ENCODE measurements at regions not wholly inside any gene's neighbourhood (a gene's known extent, or its start where the extent isn't known, plus 50 kb on each side); places are given as distances from the start of the nearest gene placed in this dataset.

GRCh38 chr10:88116971-88117626 is 253.7 kb downstream of the PTEN start:
- WGBS, 3 donors, result 81 to 90% (median 87%) methylated on average over 7 of the region's 7 CpGs
- no peak overlapping the region for H3K27ac ChIP-seq (ENCODE audit: low read depth, low read length)

- 84 to 87% (median 85%) methylated on average over 4 of the region's 4 CpGs for WGBS, 3 donors
- H3K27ac ChIP-seq (ENCODE audit: low read depth, low read length), result no peak overlapping the region
Measured at GRCh38 chr10:88117869-88118632, 254.6 kb downstream of the PTEN start.

- WGBS, 3 donors, result 64 to 94% (median 84%) methylated on average over 4 of the region's 4 CpGs
- H3K27ac ChIP-seq (ENCODE audit: low read depth, low read length), result no peak overlapping the region
Measured at GRCh38 chr10:88118729-88119128, 255.3 kb downstream of the PTEN start.

- WGBS, 3 donors, result 56 to 95% (median 91%) methylated on average over 2 of the region's 2 CpGs
- no peak overlapping the region for H3K27ac ChIP-seq (ENCODE audit: low read depth, low read length)
Measured at GRCh38 chr10:88119160-88119559, 255.7 kb downstream of the PTEN start.

GRCh38 chr10:88120075-88120474 is 256.6 kb downstream of the PTEN start:
- no peak overlapping the region for H3K27ac ChIP-seq (ENCODE audit: low read depth, low read length)
- WGBS, 3 donors, result 44 to 80% (median 55%) methylated on average over 8 of the region's 8 CpGs

- 81 to 89% (median 81%) methylated on average over 5 of the region's 5 CpGs for WGBS, 3 donors
- H3K27ac ChIP-seq (ENCODE audit: low read depth, low read length), result no peak overlapping the region
Measured at GRCh38 chr10:88120599-88121333, 257.3 kb downstream of the PTEN start.

GRCh38 chr10:88121361-88121760 is 257.9 kb downstream of the PTEN start:
- no peak overlapping the region for H3K27ac ChIP-seq (ENCODE audit: low read depth, low read length)
- WGBS, 3 donors, result 90 to 94% (median 91%) methylated on average over 6 of the region's 6 CpGs

GRCh38 chr10:88122145-88122544 is 258.7 kb downstream of the PTEN start:
- WGBS, 3 donors, result 86 to 91% (median 86%) methylated on average over 7 of the region's 7 CpGs
- H3K27ac ChIP-seq (ENCODE audit: low read depth, low read length), result no peak overlapping the region

- H3K27ac ChIP-seq (ENCODE audit: low read depth, low read length), result no peak overlapping the region
- WGBS, 3 donors, result 90 to 92% (median 90%) methylated on average over 4 of the region's 4 CpGs
Measured at GRCh38 chr10:88122576-88122975, 259.2 kb downstream of the PTEN start.

- 96 to 97% (median 96%) methylated on average over 1 of the region's 1 CpG for WGBS, 3 donors
- H3K27ac ChIP-seq (ENCODE audit: low read depth, low read length), result no peak overlapping the region
Measured at GRCh38 chr10:88125766-88126165, 262.3 kb downstream of the PTEN start.

GRCh38 chr10:88126699-88127098 is 263.3 kb downstream of the PTEN start:
- H3K27ac ChIP-seq (ENCODE audit: low read depth, low read length), result no peak overlapping the region
- WGBS, 3 donors, result 85 to 90% (median 89%) methylated on average over 1 of the region's 1 CpG

- H3K27ac ChIP-seq (ENCODE audit: low read depth, low read length), result no peak overlapping the region
- WGBS, 3 donors, result 63 to 73% (median 70%) methylated on average over 2 of the region's 2 CpGs
Measured at GRCh38 chr10:88127269-88127668, 263.8 kb downstream of the PTEN start.

- 87 to 100% (median 95%) methylated on average over 1 of the region's 1 CpG for WGBS, 3 donors
- no peak overlapping the region for H3K27ac ChIP-seq (ENCODE audit: low read depth, low read length)
Measured at GRCh38 chr10:88127766-88128165, 264.3 kb downstream of the PTEN start.

GRCh38 chr10:88129013-88129412 is 265.6 kb downstream of the PTEN start:
- H3K27ac ChIP-seq (ENCODE audit: low read depth, low read length), result no peak overlapping the region
- 98 to 100% (median 100%) methylated on average over 2 of the region's 2 CpGs for WGBS, 3 donors

GRCh38 chr10:88130912-88131311 is 267.5 kb downstream of the PTEN start:
- WGBS, 3 donors, result 88 to 94% (median 91%) methylated on average over 1 of the region's 1 CpG
- H3K27ac ChIP-seq (ENCODE audit: low read depth, low read length), result no peak overlapping the region

GRCh38 chr10:88131511-88132139 is 268.2 kb downstream of the PTEN start:
- WGBS, 3 donors, result 29 to 69% (median 50%) methylated on average over 7 of the region's 7 CpGs

GRCh38 chr10:88136712-88137111 is 273.3 kb downstream of the PTEN start:
- WGBS, 3 donors, result 65 to 81% (median 79%) methylated on average over 2 of the region's 2 CpGs
- no peak overlapping the region for H3K27ac ChIP-seq (ENCODE audit: low read depth, low read length)

More at GRCh38 chr10:88131511-88132139, 268.2 kb downstream of the PTEN start:
- H3K27ac ChIP-seq (ENCODE audit: low read depth, low read length), result no peak overlapping the region

GRCh38 chr10:88138319-88138848 is 275.0 kb downstream of the PTEN start:
- WGBS, 3 donors, result 85 to 95% (median 88%) methylated on average over 2 of the region's 2 CpGs
- no peak overlapping the region for H3K27ac ChIP-seq (ENCODE audit: low read depth, low read length)

Data from adipose tissue (tissue), 3 donors.